ENCODE measurements at regions not wholly inside any gene's neighbourhood (a gene's known extent, or its start where the extent isn't known, plus 50 kb on each side); places are given as distances from the start of the nearest gene placed in this dataset.

- Mint-ChIP-seq H3K27ac (no peak overlapping the region), H3K4me3 (no peak overlapping the region), H3K9me3 (peaks cover 8% of the 10 kb centered on the region; the same call in 1 of the 2 replicates), H3K4me1 (ENCODE audit: low read depth) (peaks cover 20% of the 10 kb centered on the region), H3K27me3 (ENCODE audit: insufficient read depth) (peaks cover 7% of the 10 kb centered on the region), H3K36me3 (ENCODE audit: low read depth) (peaks cover 13% of the 10 kb centered on the region; the same call in 1 of the 2 replicates)
- no peak for TF ChIP-seq CTCF (IDR thresholded peaks at IDR 0.05)
- DNase-seq: no peak
These were observed 74.0 kb upstream of the GSE1 start for GRCh38 chr16:85539084-85539483.

DNA sequence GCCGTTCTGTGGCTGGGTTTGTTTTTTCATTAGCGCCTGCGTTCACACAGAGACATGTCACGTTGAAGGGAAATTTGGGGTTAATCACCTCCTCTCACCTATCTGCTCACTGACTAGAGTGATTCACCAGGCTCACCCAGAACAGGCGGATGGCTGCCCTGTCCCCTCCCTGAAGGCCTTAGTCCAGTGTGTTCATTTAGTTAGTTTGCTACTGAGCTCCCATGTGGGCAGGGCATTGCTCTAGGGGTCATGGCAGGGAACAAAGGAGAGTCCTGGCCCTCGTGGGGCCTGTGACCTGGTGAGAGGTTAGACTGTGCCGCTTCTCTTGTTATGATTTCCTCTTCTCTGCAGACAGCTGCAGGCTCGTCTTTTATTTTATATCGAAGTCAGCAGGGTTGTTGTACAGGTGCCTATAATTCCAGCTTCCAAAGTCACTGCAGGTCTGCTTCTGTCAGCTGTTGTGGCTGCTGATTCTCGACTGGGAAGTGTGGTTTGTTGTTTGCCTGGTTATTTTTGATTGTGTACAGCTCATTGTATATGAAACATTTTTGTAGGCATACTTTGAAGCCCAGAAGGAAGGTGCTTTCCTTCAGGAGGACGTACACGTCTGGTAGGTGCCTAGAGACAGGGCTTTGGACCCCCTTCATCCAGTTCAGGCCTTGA is 73.4 kb upstream of the GSE1 start:
- TF ChIP-seq CTCF (IDR thresholded peaks at IDR 0.05): no peak
- Mint-ChIP-seq H3K4me3 (no peak overlapping the region), H3K9me3 (peaks cover 8% of the 10 kb centered on the region; the same call in 1 of the 2 replicates), H3K27ac (no peak overlapping the region), H3K4me1 (ENCODE audit: low read depth) (peaks cover 20% of the 10 kb centered on the region), H3K36me3 (ENCODE audit: low read depth) (peaks cover 13% of the 10 kb centered on the region; the same call in 1 of the 2 replicates), H3K27me3 (ENCODE audit: insufficient read depth) (peaks cover 7% of the 10 kb centered on the region)
- DNase-seq: no peak

GRCh38 chr16:85541181-85541580 is 71.9 kb upstream of the GSE1 start:
- H3K4me1 Mint-ChIP-seq (ENCODE audit: low read depth): peaks cover 14% of the 10 kb centered on the region
- H3K9me3 Mint-ChIP-seq: peaks cover 8% of the 10 kb centered on the region; the same call in 1 of the 2 replicates
- H3K27ac Mint-ChIP-seq: no peak overlapping the region
- H3K27me3 Mint-ChIP-seq (ENCODE audit: insufficient read depth): peaks cover 7% of the 10 kb centered on the region
- no peak overlapping the region for H3K4me3 Mint-ChIP-seq
- H3K36me3 Mint-ChIP-seq (ENCODE audit: low read depth): peaks cover 18% of the 10 kb centered on the region; the same call in 1 of the 2 replicates
- no peak for DNase-seq
- no peak for TF ChIP-seq CTCF (IDR thresholded peaks at IDR 0.05)

DNA sequence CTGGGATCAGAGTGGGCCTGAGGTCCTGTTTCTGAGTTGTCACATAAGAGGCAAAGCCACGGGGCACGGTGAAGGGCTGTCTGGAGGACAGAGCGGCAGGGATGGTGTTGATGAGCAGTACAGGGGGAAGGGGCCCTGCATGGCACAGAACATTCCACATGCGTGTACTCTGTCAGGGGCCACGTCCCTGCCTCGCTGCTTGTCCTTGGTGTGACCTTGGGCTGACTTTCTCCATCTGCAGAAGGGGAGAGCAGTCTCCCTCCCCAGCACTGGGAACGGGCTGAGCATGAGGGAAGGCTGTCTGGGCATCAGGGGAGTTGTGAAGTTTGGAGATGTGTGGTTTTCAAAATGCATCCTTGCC is 71.5 kb upstream of the GSE1 start:
- Mint-ChIP-seq H3K27ac (no peak overlapping the region), H3K36me3 (ENCODE audit: low read depth) (peaks cover 18% of the 10 kb centered on the region; the same call in 1 of the 2 replicates), H3K27me3 (ENCODE audit: insufficient read depth) (peaks cover 7% of the 10 kb centered on the region), H3K4me1 (ENCODE audit: low read depth) (peaks cover 14% of the 10 kb centered on the region), H3K9me3 (peaks cover 8% of the 10 kb centered on the region; the same call in 1 of the 2 replicates), H3K4me3 (no peak overlapping the region)
- no peak for TF ChIP-seq CTCF (IDR thresholded peaks at IDR 0.05)
- no peak for DNase-seq

DNA sequence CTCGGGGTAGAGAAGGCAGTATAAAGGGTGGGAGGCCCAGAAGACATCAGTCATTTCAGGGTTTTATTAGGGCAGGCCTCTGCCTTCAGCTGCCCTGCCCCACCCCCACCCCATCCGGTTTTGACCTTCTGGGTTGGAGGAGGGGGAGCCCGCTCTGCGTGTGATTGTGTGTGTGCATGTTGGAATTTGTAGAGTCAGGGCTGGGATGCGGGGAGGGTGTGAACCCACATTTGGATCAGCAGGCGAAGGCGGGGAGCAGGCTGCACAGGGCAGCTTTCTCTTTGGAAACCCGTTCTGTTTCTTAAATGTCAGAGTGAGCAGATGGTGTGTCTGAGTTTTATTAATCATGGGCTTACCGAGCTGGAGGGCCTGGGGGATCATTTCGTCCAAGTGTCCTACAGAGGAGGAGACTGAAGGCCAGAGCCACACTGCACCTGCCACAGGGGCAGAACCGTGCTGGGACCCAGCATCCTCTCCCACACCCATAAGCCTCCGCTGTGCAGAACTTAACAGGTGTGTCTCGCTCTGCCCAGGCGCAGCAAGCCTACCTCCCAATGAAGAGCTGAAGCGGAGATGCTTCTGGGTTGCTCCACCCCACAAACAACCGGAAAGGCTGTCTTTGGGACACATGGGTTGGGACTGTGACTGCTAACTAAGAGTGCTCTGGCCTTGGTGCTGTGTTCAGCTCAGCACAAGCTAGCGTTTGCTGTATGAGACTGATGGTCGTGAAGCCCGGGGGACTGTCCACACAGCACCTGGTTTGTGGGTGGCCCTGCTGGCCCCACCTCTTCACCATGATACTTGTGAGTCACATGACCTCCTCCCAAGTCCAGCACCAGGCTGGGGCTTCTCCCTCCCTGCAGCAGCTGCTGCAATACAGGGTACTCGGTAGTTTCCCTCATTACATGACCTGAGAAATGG is 70.9 kb upstream of the GSE1 start:
- H3K4me1 Mint-ChIP-seq (ENCODE audit: low read depth): peaks cover 14% of the 10 kb centered on the region
- TF ChIP-seq CTCF (IDR thresholded peaks at IDR 0.05): no peak
- H3K27me3 Mint-ChIP-seq (ENCODE audit: insufficient read depth): peaks cover 7% of the 10 kb centered on the region
- H3K36me3 Mint-ChIP-seq (ENCODE audit: low read depth): peaks cover 18% of the 10 kb centered on the region; the same call in 1 of the 2 replicates
- H3K9me3 Mint-ChIP-seq: peaks cover 8% of the 10 kb centered on the region; the same call in 1 of the 2 replicates
- H3K4me3 Mint-ChIP-seq: no peak overlapping the region
- H3K27ac Mint-ChIP-seq: no peak overlapping the region
- no peak for DNase-seq
